Left lobe of liver (tissue), 2 donors: ENCODE measurements at regions not wholly inside any gene's neighbourhood (a gene's known extent, or its start where the extent isn't known, plus 50 kb on each side); places are given as distances from the start of the nearest gene placed in this dataset.

Experiments
- ATAC-seq: fragments of 200-7000 bp; cut with Tn5 transposase; one replicate; pipeline ENCODE4 v1.9.1; 2020; ENCODE audit warnings: mild to moderate bottlenecking, moderate library complexity
- DNase-seq: peaks from one replicate; pipeline ENCODE4 v3.0.0-alpha.2; 2020; ENCODE audit warnings: low spot score
- donor health status: DM: no; HTN: no; CAD: no; lungs with moderate emphysema.
- donor health status: DM: no; HTN: yes; CAD: no.

- DNase-seq (no peak), ATAC-seq (no peak)
These were observed 126.6 kb downstream of the EMX2 start for GRCh38 chr10:117669122-117669521.

DNA sequence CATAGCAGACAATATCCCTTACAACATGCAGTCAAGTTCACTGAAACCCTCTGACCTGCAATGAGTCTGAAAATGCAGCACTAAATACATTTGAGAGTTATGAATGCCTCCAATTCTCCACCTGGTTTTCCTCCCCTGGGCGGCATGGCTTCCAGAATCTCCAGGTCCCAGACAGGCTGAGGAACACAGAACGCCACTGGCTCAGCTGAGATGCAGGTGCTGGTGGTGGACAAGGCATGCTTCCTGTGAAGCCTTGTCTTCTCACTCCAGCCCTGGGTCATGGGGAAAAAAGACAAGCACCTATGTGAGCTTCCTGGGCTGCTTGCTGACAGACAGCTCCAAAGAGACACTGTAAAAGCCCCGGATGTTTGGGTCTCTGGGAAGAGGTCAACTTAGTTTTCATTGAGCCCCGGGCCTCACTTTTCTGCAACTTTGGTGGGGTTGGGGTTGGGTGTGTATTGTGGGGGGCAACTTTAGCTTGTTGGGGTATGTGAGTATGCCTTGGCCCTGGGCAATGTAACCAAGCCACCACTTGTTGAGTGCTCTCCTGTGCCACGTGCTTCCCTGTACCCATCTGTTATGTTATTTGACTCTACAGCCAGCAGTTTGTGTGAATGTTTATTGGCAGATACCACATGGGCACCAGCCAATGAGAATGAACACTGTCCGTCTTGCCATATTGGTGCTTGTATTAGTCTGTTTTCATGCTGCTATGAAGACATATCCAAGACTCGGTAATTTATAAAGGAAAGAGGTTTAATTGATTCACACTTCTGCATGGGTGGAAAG is 127.8 kb downstream of the EMX2 start:
- no peak for DNase-seq
- ATAC-seq, result no peak

- DNase-seq (no peak), ATAC-seq (no peak)
These were observed 130.9 kb downstream of the EMX2 start for GRCh38 chr10:117673230-117674010.

DNA sequence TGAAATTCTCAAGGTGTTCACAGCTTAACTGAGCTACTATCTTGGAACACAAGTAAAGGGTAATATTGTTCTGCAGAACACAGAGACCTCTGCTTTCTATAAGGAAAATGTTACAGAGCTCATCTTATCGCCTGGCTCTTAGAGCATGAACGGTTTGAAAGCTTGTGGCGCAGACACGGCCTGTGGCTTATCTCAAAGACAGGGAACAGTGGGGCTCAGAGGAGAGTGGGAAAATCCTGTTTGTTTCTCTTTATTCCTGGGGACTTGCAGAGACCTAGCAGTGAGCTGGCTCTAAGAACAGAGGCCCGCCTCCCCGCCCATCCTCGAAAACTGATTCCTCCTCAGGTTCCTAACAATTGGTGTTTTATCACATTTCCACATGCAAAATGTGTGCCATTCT is 131.7 kb downstream of the EMX2 start:
- ATAC-seq (no peak), DNase-seq (no peak)

DNA sequence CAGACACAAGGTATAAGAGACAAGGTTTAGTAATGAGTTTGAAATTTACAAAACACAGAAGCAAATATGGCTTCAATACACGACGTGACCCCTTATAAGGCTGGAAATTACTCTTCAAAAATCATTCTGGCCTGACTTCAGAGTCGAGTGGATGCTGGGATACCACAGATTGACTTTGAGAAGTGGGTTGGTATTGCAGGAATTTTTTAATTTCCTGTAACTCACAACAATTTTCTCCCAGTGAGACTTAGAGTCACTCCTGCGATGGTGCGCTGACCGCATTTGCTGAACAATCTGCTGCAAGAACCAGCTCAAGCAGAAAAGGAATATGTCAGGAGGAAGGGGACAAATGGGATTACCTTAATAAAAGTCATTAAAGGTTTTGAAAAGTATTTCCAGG is 132.1 kb downstream of the EMX2 start:
- ATAC-seq, result no peak
- DNase-seq, result no peak

GRCh38 chr10:117675514-117676055 is 133.0 kb downstream of the EMX2 start:
- ATAC-seq, result no peak
- DNase-seq, result no peak

DNA sequence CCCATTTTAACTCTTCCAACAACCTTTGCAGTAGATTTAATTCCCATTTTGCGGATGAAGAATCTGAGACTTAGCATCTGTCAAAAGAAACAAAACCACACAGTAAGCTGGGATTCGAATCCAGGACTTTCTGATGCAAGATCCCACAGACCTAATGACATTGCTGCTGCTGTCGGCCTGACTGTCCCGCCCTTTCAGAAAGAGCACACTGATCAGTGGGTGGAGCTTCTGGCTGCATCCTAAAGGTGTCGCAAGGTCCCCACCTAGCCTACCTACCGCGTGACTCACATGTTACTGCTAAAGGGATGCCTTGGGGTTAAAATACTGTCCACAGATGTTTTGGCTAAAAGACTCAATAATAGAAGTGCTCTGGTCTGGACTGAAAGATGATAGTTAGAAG is 134.7 kb downstream of the EMX2 start:
- ATAC-seq (no peak), DNase-seq (no peak)

DNA sequence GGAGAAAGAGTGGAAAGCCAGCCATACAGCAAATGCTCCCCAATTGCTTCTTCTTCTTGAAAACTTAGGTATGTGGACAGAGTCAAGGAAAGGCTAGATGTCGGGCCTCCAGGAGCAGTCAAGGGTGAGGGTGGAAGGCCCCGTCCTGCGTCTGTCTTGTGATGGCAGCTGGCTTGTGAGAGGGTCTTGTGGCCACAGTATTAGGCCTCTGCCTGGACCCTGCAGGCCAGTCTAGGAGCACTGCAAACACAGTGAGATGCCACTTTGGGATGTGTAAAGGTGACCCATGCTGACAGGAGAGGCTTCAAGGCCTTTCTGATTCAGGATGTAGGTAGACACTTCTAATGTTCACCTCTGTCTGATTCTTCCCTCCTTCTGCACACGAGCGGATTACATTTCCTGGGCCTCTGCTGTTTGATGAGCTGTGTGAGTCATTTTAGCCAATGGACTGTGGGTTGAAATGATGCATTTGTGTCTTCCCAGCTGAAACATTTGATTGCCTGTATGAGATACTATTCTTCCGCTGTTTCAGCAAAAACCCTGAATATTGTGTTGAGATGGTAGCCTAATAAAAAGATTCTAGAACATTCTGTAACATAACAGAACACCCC is 135.4 kb downstream of the EMX2 start:
- no peak for DNase-seq
- ATAC-seq, result no peak

DNA sequence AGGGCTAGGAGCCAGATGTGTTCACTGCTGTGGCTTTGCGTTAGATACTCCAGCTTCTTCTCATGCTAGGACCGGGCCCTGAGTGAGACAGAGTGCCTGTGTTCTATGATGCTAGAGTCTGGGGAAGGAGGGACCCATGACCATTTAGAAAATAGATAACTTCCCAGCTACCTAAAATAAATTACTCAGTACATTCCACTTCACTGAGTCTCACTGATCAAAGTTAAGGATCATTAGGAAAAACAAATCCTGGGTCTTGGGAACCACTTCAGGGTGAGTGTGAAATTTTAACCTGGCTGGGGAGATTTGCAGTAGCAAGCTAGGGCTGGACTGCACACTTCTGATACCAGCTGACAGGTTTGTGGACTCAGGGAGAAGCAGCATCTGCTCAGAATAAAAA is 138.1 kb downstream of the EMX2 start:
- ATAC-seq (no peak), DNase-seq (no peak)

- ATAC-seq (no peak), DNase-seq (no peak)
These were observed 138.6 kb downstream of the EMX2 start for GRCh38 chr10:117681104-117681503.

DNA sequence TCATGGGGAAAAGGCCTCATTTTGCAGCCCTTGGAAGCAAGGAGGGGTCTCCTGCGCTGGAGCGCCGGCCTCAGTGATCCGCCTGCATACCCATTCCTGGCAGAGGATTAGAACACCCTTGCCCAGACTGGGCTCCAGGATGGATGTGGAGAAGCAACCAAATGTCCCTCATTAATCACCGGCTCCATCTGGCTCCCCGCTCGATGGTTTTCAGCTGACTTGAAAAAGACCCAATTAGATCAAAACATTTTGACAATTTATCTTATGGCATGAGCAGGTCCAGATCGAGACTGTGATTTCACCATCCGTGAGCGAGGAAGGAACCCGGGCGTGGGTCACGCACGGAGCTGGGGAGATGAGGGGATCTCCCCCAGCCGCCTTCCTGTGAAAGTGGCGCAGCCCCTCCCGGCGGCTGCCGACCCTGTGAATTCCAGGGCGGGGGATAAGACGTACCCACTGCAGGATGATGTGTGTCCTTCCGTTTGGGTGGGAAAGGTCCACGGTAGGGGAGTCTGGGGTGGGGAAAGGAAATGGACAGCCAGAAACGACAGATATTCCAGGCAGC is 141.6 kb downstream of the EMX2 start:
- DNase-seq (no peak), ATAC-seq (no peak)

- ATAC-seq, result no peak
These were observed 142.2 kb downstream of the EMX2 start for GRCh38 chr10:117684672-117685211.

GRCh38 chr10:117685431-117685830 is 142.9 kb downstream of the EMX2 start:
- no peak for ATAC-seq
- DNase-seq, result no peak

More at GRCh38 chr10:117684672-117685211, 142.2 kb downstream of the EMX2 start:
- no peak for DNase-seq

DNA sequence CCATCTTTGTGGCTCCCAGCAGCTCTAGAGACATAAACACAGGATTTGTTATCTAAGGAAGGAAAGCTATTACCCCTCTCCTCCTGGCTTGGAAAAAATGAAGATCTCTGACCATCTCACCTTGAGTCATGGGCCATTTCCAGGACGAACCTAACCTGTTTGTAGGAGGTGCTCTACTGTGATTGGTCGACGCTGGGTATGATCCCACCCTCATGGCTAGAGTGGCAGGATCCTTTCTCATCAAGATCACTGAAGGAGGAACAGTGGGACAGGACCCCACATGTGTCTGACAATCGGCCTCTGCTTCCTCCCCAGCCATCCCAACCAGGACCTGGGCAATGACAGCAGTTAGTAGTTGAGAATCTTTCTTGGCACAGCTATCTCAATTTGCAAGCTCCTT is 144.1 kb downstream of the EMX2 start:
- DNase-seq (no peak), ATAC-seq (no peak)

- no peak for ATAC-seq
- no peak for DNase-seq
These were observed 145.8 kb downstream of the EMX2 start for GRCh38 chr10:117688358-117688757.

GRCh38 chr10:117689566-117689965 is 147.0 kb downstream of the EMX2 start:
- DNase-seq (no peak), ATAC-seq (no peak)

GRCh38 chr10:117690359-117690758 is 147.8 kb downstream of the EMX2 start:
- ATAC-seq (no peak), DNase-seq (no peak)

- DNase-seq (no peak), ATAC-seq (no peak)
These were observed 151.6 kb downstream of the EMX2 start for GRCh38 chr10:117694190-117694589.

- DNase-seq (no peak), ATAC-seq (no peak)
These were observed 154.9 kb downstream of the EMX2 start for GRCh38 chr10:117697402-117697801.

GRCh38 chr10:117698809-117699208 is 156.3 kb downstream of the EMX2 start:
- ATAC-seq, result no peak
- DNase-seq, result no peak

DNA sequence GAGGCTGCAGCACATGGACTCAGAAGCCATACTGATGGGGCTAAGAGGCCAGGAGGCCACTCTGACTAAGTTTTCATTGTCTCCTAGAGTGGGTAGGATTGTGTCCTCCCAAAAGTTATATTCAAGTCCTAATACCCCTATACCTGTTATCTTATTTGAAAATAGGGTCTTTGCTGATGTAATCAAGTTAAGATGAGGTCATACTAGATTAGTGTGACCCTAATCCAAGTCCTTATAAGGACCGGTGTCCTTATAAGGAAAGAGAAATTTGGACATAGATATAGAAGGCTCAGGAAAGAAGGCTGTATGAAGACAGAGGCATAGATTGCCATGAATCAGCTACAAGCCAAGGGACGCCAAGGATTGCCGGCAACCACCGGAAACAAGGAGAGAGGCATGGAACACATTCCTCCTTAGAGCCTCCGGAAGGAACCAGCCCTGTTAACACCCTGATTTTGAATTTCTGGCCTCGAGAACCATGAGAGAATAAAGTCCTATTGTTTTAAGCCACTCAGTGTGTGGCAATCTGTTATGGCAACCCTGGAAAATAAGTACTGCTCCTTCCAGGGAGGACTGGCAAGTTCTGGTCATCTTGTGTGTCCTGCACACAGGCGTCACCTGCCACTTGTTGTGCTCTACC is 157.0 kb downstream of the EMX2 start:
- no peak for ATAC-seq
- DNase-seq, result no peak
